SKM-1 (cell line): ENCODE measurements at regions not wholly inside any gene's neighbourhood (a gene's known extent, or its start where the extent isn't known, plus 50 kb on each side); places are given as distances from the start of the nearest gene placed in this dataset.
"Not testable (repeated sequence)": the region's sequence is repeated elsewhere in the genome, so short reads cannot be mapped to it uniquely, and the experiment has no call there.

Experiments
- DNase-seq: peaks from one replicate; lab custom pipeline; 2025; ENCODE audit not compliant: unreplicated experiment; lab: John Stamatoyannopoulos, UW

DNA sequence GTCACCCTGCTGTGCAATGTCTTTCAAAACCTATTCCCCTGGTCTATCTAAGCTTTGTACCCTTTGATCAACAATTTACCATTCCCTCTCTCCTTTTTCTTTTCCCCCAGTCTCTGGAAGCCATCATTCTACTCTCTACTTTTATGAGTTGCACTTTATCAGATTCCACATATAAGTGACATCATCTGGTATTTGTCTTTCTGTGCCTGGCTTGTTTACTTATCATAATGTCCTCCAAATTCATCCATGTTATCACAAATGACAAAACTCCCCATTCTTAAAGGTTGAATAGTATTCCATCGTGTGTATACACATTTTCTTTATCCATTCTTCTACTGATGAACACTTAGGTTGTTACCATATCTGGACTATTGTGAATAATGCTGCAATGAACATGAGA lies 344.2 kb upstream of the CCNH start:
- no peak for DNase-seq

DNA sequence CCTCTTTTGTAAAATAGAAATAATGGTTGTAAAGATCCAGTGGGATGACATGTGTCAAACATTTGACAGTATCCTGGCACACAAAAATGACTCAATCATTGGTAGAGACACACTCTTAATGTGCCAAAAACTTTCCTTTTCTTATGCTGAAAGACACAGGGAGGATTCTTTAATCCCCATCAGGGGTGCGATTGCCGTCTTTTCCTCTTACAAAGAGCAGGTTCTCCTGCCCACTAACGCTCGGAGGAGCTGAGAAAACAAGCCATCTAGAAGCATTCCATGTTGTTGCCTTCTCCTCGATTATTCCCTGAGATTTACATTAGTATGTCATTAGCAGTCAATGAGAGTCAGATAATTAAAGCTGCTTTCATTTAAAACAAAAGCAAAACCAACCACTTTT lies 342.6 kb upstream of the CCNH start:
- DNase-seq, result no peak

DNA sequence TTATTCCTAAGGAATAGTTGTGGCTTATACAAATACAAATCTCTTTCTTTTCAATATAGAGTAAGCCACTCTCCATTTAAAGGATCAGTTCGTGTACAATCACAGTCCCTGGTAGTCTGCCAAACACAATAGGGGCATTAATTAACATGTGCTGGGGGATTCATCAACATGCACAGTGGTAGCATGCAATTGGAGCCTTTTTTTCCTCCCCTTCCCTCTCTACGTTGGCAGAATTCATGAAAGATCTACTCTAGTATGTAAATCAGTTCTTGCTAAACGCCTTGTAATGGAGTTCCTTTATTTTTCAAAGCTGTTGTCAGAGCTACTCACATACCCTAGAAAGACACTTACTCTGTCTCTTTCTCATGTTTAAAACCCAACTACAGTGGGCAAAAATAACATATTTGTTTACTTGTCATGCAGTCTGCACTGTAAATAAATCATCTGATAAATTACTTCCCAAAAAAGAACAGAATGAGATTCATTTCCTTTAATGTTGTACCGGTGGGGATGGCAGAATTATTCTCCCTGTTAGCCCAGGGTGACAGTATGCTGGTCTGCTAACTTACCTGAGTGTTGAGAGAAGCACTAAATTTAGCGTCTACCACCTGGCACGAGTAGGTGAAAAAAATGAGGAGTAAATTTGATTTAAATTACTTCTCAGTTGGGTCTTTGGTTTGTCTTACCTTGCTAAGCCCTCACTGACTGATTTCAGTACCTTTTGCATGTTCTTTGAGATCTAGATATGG lies 341.5 kb upstream of the CCNH start:
- DNase-seq, result no peak

DNA sequence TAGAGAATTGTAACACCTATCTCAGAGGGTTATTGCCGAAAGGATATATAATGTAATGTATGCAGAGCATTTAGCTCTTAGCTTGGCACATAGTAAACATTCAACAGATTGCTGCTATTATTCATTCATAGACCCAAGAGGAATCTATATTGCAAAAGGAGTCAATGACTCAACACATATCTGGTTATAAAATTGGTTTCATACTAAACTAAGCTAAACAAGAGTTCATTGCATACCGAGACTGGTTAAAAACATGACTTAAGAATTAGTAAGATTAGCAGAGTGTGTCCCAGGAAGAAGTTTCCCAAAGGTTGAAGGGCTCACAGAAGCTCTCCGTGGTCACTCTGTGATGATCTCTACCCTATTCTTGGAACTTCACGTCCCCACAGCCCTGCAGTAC lies 339.6 kb upstream of the CCNH start:
- DNase-seq, result no peak

DNA sequence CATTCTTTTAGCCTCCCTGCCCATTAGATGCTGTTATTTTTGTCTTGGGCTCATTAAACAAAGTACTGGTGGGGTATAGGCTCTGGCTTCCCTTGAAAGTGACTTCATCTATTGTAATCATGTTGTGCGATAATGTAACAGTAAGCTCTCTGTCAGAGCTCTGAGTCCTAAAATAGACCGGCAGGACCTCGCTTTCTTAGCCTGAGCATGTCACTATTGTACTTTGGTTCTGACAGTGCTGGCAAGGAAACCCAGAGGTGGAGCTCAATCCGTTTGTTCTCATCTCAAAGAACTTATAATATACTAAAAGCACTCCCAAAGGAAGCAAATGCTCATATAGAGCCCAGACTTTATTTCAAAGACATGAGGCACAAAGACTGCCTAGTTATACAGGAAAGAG lies 339.1 kb upstream of the CCNH start:
- DNase-seq, result no peak

DNA sequence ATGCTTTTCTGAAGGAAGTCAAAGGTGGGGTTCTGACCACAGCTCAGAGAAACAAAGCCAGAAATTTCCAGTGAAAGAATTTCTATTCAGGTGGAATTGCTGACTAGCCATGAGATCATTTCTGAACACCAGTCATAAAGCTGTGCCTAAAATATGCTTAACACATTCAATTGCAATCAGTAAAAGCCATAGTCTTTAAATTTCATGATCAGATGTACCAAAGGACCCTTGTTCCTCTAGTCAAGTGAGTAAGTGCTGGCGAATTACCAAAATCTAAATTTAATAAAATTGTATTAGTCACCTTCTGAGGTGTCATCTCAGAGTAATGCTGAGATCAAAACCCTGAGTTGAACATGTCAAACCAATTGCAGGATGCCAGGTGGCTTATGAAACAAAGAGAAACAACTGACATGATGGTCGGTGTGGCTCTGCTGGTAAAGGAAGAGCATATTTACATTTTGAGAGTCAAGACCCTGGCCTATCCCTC lies 334.2 kb upstream of the CCNH start:
- DNase-seq, result no peak

DNA sequence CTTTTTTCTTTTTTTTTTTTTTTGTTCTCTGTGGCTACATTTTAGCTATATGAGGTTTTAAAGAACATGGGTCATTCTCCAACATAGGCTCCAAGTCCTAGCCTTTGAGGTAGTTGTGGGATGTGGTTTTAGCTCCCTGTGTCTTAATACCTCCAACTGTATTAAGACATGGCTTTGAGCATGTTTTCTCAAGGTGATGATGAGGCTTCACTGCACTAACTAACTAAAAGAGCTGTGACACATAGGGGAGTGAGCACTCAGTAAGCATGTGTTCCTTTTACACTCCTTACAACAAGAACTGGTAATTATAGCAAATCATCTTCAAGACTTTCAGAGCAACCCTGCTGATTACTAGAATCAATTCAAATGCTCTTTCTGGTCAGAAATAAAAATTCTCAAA lies 333.6 kb upstream of the CCNH start:
- no peak for DNase-seq

DNA sequence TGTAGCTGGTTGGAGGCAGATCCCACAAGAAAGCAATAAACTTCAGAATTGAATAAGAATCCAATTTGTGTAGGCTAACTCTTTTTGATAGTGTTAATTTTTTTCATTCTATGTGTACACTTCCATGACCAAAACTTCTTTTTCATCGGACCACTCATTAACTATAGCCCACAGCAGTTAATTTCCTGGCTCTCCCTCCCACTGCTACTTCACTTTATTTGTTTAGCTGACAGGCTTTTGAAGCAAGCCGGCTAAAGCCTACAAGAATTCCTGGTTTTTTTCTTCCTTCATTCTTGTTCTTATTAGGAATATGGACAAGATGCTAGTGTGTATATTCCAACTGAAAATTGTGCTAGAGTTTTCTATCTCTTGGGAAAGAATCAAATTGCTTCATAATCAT lies 329.2 kb upstream of the CCNH start:
- no peak for DNase-seq

DNA sequence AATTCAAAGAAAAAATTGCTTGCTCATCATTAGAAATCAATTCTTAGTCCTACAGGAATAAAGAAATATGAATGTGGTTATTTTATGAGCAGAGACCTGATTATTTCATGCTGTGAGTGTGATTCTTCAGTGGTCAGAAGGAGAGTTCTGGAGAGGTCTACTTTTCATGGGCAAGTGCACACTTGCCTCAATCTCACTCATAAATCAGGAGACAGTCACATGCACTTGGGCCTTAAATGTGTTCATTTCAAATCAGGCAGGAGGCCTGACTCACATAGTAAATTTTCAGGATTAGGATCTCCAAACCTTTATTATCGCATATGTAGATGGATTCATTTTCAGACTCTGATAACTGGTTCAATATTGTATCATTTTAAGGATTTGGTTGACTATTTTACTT lies 323.2 kb upstream of the CCNH start:
- no peak for DNase-seq

DNA sequence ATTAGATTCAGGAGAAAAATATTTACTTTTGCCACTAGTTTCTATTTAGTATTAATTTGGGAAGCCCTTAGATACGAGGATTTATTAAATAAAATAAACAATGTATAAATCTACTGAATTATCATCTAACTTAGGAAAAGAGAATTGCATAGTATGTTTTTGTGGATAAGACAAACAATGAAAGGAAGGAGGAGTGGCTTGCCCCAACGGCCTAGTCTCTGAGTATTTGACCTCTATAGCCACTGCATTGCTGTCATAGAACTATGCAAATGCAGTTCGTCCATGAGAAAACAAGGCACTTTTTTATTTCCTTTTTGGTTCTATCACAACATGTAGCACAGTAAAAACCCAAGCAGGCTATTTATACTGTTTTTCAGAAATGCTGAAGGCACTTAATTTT lies 321.2 kb upstream of the CCNH start:
- DNase-seq, result no peak

DNA sequence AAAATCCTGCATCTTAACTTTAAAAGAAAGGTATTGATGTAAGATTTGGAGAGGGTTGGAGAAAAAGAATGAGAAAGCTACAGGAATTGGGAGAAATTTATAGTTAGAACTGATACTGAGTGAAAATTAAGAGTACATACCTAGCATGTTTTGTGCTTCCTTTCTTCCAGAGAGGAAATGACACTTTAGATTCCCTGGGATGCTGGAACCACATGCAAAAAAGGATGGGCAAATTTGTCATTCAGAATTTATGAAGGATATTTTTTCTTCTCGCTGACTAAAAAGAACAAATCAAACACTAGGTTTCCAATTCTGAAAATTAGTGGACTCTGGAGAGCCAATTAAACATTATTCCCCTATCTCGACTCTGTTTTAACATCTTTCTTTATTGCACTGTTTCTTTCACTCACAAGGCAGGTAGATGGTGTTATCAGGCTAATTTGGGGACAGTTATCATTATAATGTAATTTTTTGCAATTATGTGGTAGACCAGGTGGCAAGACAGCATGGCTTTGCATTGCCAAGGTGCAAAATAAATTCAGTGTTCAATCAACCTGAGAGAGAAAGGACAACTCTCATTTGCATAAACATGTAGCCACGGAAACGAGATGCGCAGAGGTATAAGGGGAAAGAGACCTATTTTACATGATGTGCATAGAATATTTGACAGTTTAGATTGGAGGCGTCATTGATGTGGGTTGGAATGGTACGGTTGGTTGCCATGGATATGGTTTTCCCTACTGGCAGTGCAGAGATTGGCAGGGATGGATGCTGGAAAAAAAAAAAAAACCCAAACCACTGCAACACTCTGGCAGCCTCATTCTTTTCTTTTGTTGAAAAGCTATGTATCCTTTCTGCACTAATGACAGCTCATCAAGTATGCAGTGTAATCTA lies 320.4 kb upstream of the CCNH start:
- DNase-seq, result no peak

DNA sequence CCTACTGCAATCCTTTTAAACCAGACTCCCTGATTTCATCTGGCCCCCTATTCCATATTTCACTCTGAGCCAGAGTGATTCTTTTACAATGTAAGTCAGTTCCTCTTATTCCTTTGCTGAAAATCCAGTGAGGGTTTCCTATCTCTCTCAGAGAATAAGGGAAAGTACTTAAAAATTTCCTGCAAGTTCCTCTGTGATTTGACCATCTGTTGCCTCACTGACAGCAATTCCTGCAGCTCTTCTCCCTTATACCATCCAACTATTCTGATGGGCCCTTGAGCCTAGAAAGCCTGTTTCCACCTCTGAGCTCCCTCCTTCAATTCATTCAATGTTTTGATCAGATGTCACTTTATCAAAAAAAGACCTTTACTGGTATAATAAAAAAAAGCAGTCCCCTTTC lies 317.1 kb upstream of the CCNH start:
- no peak for DNase-seq

DNA sequence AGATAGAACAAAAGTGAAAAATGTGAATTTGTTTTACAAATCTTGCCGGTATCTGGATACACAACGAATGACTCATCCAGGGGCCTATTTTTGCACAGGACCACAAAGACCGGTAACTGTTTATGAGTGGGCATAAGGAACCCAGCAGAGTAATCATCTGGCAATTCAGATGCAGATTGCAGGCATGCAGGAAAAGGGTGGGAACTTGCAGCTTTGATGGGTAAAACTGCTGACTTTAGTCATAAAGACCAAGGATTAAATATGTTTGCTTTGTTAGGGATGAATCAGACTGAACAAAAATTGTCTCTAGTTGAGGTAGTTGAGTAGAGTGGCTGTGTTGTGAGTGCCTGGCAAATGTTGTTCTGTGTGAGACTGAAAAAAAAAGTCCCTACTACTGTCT lies 309.6 kb upstream of the CCNH start:
- DNase-seq, result no peak

DNA sequence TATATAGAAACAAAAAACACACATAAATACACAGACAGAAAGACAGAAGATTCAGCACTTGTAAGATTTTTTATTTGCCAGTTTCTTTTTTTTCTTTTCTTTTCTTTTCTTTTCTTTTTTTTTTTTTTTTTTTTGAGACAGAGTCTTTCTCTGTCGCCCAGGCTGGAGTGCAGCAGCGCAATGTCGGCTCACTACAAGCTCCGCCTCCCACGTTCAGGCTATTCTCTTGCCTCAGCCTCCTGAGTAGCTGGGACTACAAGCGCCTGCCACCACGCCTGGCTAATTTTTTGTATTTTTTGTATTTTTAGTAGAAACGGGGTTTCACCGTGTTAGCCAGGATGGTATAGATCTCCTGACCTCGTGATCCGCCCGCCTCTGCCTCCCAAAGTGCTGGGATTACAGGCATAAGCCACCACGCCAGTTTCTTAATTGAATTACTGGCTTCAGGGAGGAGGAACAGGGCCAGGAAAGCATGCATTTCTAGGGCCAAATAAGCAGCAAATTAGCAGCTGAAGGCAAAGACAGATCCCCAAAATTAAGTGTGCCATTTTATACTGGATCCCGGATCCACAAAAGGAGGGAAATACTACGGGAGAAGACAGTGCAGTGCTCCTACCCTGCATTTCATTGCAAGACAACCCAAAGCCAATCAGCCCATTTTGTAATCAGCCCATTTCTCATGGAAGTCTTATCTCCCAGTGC lies 305.6 kb upstream of the CCNH start:
- not testable (repeated sequence) for DNase-seq

DNA sequence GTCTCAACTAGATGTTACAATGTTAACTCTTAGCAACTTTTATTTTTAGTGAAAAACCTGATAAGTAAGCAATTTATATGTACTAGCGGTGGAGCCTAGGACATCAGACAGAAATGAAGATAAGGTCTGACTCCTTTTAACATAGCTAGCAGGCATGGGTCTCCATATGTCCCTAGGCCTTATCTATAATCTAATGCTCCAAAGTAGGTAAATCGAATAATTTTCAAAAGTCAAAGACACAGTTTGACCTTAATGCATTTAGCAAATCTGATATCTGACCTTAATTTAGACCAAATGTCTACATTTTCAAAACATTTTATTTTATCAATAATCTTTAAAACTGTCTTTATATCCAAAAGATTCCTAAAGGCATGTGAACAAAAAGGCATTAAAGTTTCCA lies 305.0 kb upstream of the CCNH start:
- DNase-seq, result no peak

DNA sequence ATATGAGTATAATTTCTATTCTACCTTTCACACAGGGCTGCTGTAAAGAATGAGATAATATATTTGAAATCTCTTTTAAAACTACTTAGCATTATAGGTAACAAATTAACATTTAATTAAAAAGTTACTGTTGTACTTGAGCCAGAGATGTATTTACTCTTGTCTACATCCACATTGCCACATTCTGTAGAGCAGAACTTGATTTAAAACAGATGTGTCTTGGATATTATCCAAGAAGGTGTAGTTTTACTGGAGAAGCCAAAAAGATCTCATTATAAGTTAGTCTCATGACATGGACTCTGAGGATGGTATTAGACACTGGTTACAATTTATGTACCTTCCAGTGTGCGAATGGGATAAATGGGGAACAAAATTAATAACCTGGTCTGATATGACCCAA lies 293.1 kb upstream of the CCNH start:
- DNase-seq, result no peak

DNA sequence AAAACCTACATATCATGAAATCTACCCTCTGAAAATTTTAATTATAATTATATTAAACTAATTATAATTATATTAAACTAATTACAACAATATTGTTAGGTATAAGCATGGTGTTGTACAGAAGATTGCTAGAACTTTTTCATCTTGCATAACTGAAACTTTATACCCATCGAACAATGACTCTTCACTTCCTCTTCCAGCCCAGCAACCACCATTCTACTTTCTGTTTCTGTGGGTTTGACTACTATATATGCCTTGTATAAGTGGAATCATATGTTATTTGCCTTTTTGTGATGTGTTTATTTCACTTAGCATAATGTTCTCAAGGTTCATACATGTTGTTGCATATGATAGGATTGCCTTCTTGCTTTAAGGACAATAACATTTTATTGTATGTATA lies 274.2 kb upstream of the CCNH start:
- peak; percentile 41 for DNase-seq

DNA sequence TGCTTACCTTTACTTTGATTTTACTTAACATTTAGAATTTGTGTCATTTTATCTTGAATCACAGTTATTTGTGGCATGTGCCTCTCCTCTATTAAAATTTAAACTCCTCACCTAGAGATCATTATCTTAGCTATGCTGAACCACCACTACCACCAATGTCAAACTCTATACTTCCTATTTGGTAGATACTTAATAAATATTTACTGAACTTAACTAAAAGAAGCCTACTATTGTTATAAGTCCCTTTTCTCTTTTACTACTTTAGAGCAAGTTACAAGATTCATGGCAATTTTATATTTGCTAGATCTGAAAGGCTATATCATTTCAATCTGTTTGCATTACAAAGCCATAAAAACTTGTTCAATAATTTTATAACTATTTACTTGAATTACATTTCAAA lies 273.3 kb upstream of the CCNH start:
- DNase-seq, result no peak

DNA sequence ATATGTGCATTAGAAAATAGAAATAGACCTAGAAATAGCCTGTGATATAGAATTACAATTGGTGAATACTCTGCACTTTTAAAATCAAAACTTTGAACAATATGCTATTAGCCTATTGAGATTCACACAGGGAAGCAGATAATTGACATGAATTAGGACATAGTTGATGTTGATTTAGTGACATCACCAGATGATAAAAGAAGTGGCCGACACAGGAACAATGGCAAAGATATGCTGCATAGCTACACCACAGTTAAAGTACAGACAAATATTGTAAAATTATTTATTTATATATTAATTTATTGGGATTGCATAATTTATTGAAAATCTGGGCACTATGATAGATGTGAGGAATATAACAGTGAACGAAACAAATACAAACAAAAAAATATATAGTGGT lies 261.5 kb upstream of the CCNH start:
- DNase-seq, result no peak

DNA sequence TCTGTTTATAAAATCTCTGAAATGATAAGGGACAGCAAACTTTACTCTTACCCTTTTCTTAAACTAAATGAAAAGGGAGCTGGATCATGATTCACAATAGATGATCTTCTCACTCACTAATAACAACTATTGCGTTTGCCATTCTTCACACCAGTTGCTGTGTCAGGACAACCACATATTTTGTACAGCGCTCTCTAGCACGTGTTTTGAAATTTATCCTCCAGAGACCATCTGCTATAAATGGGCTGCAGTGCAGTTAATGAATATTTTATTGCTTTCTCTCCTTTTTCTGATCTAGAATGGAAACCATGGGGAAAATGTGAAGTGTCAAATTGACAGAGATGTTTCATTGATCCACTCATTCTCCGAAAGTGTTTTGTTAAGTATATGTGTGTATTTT lies 258.4 kb upstream of the CCNH start:
- DNase-seq, result no peak

DNA sequence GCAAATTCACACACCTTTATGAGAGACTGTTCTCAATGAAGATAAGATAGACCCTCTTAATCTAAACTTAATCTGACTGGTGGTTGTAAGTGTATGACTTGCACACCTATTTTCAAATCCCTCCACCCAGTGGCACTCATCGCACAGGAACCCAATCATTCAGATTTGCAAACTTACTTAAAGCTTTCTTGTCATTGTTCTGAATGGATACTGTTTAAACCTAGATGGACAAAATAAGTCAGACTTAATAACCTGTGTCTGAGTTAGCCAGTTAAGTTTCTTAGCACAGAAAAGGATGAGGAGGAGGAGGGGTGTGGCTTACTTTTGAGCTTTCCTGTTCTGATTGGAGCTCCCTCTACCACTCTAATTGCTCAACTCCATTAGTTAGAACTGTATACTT lies 252.4 kb upstream of the CCNH start:
- no peak for DNase-seq
